Muscle of back (tissue), 3 donors: ENCODE measurements at regions not wholly inside any gene's neighbourhood (a gene's known extent, or its start where the extent isn't known, plus 50 kb on each side); places are given as distances from the start of the nearest gene placed in this dataset.
"Not testable (repeated sequence)": the region's sequence is repeated elsewhere in the genome, so short reads cannot be mapped to it uniquely, and the experiment has no call there.

Experiments used
- DNase-seq, 3 donors: peaks; one replicate each; pipeline versions ENCODE4 v3.0.0 to v3.0.0-alpha.2; 2013

DNA sequence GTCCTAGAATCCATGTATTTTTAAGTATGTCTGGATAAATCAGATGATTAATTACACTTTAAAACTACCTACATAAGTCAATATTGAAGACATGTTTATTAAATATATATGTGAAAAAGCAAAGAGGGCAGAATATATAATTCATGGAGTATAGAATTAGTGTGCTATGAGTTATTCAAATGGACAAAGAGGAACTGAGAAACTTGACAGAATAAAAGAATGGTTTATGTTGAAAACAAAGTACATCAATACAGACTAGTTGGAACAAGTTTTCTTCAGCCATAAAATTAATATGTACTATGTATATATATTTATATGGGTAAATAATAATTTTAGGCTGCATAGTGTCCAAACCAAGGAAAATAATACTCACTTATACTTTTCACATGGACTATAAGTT lies 173.5 kb downstream of the NPFFR2 start:
- DNase-seq, result no peak

DNA sequence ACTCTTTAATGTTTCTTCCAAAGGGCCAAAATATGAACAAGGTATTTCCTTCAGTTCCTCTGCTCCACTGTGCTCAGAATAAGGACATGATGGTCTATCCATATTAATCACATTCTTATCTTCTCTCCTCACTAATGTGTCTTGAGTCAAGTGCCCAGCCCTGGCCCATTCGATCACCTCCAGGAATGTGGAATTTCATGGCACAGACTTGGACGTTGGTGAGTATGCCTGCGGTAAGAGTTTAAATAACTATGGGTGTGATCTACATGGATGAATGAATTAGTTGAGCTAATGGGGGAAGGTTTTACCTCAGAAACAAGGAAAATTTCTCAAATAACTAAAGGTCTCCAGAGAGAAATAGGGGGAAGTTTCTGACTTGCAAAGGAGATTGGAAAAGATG lies 174.0 kb downstream of the NPFFR2 start:
- no peak for DNase-seq

DNA sequence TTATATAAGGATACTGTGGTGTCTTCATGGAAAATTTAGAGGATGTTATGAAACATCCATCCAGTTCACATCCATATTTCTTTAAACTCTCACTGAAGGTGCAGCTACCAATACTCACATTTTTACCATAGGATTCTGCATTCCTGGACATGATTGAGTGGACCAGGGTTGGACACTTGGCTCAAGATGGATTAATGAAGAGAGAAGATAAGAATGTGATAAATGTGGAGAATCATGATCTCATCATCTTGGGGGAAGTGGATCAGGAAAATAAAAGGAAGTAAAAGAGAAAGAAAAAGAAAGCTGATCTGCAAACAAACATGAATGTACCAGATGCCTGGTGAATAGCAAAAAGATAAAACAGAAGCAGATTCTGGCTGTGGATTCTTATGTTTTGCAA lies 175.4 kb downstream of the NPFFR2 start:
- no peak for DNase-seq

DNA sequence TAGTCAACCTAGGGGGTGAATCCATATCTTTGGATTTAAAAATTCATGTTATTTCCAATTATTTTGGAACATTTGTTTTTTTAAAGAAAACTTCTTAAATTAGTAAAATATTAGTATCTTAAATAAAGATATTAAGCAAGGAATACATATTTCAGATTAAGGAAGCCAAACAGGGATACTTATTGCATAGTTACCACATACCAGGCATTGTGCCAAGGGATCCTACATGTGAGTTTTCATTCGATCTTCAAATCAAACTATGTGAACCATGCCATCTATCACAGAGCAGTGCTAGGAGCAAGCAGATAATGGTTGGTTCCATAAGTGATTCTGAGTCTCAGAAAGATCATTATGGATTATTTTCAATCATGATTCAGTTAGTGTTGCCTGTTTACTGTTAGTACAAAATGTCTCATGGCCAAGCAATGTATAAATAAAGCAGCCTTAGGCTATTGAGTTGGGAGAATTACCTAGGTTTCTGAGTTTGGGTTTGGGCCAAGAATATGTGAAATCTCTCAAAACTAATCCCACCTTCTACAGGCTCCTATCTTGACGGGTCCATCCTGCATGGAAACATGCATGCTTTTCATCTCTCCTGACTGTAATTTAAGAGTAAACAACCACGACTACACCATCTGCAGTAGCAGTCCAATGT lies 176.7 kb downstream of the NPFFR2 start:
- no peak for DNase-seq

DNA sequence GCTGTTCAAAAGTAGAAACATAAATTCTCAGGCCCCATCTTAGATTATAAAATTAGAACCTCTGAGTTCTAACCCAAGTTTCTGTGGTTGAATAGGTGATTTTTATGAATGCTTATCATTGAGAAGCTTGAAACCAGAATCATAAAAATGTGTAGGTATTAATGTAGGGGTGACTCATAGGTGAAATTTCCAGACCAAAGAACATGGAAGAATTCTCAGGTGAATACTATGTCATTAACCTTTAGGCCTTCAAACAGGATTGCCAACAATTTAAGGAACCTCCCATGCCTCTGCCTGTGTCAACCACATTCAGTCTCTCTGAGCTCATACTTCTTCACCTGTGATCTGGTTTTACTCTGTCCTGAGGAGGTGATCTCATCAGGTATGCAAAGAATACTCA lies 177.8 kb downstream of the NPFFR2 start:
- DNase-seq, result no peak

DNA sequence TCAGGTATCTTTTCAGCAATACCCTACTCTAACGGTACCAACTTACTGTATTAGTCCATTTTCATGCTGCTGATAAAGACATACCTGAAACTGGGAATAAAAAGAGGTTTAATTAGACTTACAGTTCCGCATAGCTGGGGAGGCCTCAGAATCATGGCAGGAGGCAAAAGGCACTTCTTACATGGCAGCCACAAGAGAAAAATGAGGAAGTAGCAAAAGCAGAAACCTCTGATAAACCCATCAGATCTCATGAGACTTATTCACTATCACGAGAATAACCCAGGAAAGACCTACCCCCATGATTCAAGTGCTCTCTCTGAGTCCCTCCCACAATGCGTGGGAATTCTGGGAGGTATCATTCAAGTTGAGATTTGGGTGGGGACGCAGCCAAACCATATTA lies 182.0 kb downstream of the NPFFR2 start:
- DNase-seq, result not testable (repeated sequence)

DNA sequence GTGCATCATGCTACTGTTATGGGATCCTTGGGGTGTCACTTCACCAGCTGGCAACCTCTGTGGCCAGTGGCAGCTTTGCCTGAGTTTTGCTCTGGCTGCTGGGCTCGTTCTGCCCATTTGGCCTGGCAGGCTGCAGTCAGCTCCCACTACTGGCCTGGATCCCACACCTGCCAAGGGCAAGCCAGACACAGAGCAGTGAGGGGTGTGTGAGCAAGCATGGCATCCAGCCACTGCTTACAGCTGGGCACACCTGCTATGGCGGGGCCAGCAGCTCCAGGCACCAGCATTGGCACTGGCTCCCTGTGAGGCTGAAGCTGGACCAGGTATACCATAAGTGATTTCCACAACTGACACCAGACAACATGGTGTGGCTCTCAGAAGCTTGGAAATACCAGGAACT lies 183.4 kb downstream of the NPFFR2 start:
- no peak for DNase-seq

DNA sequence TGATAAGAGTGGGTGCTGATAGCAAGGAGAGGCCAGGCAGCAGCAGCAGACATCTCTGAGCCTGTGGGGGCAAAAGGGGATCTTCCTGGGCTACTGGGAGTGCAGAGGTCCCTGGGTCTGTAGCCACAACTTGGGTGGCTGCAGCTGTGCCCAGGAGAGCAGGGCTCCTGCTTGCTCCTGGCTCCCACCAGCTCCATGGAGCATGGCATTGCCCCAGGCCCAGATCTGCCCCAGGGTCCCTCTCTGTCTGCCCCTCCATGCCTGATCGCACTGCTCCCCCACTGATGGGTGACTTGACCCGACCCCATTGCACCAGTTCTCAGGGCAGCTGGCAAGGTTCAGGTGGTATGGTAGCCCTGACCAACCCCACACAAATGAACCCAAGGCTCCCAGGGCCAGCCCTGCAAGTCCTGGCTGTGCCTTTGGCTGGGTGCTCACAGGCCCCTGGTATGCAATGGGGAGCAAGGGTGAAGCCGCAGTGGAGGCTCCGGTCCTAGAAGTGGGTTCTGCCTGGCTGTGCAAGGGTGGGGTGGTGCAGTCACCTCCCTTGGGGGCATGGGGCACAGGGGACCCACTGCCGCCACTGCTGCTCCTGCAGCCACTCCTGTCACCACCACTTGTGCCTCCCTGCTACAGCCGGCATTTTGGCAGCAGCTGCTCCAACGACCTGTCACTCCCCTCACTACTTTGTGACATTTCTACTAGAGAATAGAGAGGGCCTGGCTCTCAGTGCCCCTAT lies 184.9 kb downstream of the NPFFR2 start:
- DNase-seq, result no peak

DNA sequence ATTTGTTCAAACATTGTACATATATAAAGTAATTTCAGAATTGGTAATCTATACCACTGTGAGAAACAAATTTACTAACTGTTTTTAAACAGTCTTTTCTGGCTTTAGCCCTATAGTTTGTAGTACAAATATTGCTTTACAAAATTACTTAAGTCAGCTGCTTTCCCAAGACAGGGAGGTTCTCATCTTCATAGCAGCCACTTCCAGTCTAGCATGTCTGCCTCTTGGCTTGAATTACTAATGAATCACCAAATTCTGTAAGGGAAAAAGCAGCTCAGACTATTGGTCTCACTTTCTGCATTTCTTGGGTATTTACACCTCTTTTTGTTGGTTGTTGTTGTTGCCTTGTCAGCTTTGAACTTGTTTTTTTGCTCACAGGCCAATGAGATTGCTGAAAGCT lies 187.2 kb downstream of the NPFFR2 start:
- peak in 2 of 3 donors; percentile 6 to 8 for DNase-seq
